GM23338 (cell line): ENCODE measurements at regions not wholly inside any gene's neighbourhood (a gene's known extent, or its start where the extent isn't known, plus 50 kb on each side); places are given as distances from the start of the nearest gene placed in this dataset.
A peak's percentile ranks its signal among the peaks of the same experiment; 100 is the strongest.

Experiments used
- ATAC-seq: fragments of 200-7000 bp; cut with Tn5 transposase; 3 replicates; pipeline ENCODE4 v1.9.1; 2020
- DNase-seq: peaks from one replicate; pipeline ENCODE4 v3.0.0-alpha.2; 2015; ENCODE audit warnings: low spot score
- H2AFZ ChIP-seq: fragments of 200-600 bp; sonication (generic); 2 replicates; pipeline ENCODE4 v1.8.0; 2016; ENCODE audit warnings: antibody characterized with exemption, mild to moderate bottlenecking, moderate library complexity
- H3F3A ChIP-seq: fragments of 200-600 bp; sonication (generic); replicated peaks from 2 replicates; pipeline ENCODE4 v1.8.0; 2017; ENCODE audit warnings: antibody characterized with exemption, mixed run types, low read depth
- H3K27ac ChIP-seq: fragments of 200-600 bp; sonication (generic); 2 replicates; pipeline ENCODE4 v1.6.1; 2016; ENCODE audit warnings: low read depth
- H3K27me3 ChIP-seq: fragments of 200-600 bp; sonication (generic); 2 replicates; pipeline ENCODE4 v1.8.0; 2016; ENCODE audit warnings: mild to moderate bottlenecking, mixed run types, moderate library complexity; ENCODE audit not compliant: insufficient read depth
- H3K36me3 ChIP-seq: fragments of 200-600 bp; sonication (generic); 2 replicates; pipeline ENCODE4 v1.8.0; 2016; ENCODE audit warnings: mild to moderate bottlenecking; ENCODE audit not compliant: insufficient read depth
- H3K4me1 ChIP-seq: fragments of 200-600 bp; sonication (generic); 2 replicates; pipeline ENCODE4 v1.8.0; 2016; ENCODE audit warnings: mild to moderate bottlenecking, moderate library complexity; ENCODE audit not compliant: insufficient read depth
- H3K4me2 ChIP-seq: fragments of 200-600 bp; sonication (generic); 2 replicates; pipeline ENCODE4 v1.7.1; 2017; ENCODE audit warnings: mixed run types
- H3K4me3 ChIP-seq: fragments of 200-600 bp; sonication (generic); 2 replicates; pipeline ENCODE4 v1.6.1; 2016; ENCODE audit warnings: mixed run types
- H3K79me2 ChIP-seq: fragments of 200-600 bp; sonication (generic); replicated peaks from 2 replicates; pipeline ENCODE4 v1.8.0; 2017; ENCODE audit warnings: mild to moderate bottlenecking; ENCODE audit not compliant: insufficient read depth
- H3K9me2 ChIP-seq: fragments of 200-600 bp; sonication (generic); 2 replicates; pipeline ENCODE4 v1.8.0; 2017; ENCODE audit not compliant: insufficient read depth
- H4K20me1 ChIP-seq: fragments of 200-600 bp; sonication (generic); replicated peaks from 2 replicates; pipeline ENCODE4 v1.8.0; 2017; ENCODE audit warnings: mild to moderate bottlenecking; ENCODE audit not compliant: insufficient read depth
- H3K27ac Mint-ChIP-seq: 2 replicates; pipeline ENCODE4 v1.8.0; 2020; ENCODE audit warnings: inconsistent platforms, mild to moderate bottlenecking, moderate library complexity, mixed read lengths
- H3K27me3 Mint-ChIP-seq: 3 replicates; pipeline ENCODE4 v1.8.0; 2022; ENCODE audit warnings: low read depth, mild to moderate bottlenecking, moderate library complexity, mixed read lengths, inconsistent platforms; ENCODE audit not compliant: insufficient read depth, poor library complexity
- H3K36me3 Mint-ChIP-seq: 3 replicates; pipeline ENCODE4 v1.8.0; 2021; ENCODE audit warnings: low read depth, mild to moderate bottlenecking, inconsistent platforms, moderate library complexity, mixed read lengths
- H3K4me1 Mint-ChIP-seq: 3 replicates; pipeline ENCODE4 v1.8.0; 2020; ENCODE audit warnings: mild to moderate bottlenecking, inconsistent platforms, mixed read lengths
- H3K4me3 Mint-ChIP-seq: 3 replicates; pipeline ENCODE4 v1.8.0; 2021; ENCODE audit warnings: moderate library complexity, mild to moderate bottlenecking, inconsistent platforms, mixed read lengths
- H3K9me3 Mint-ChIP-seq: 3 replicates; pipeline ENCODE4 v1.8.0; 2020; ENCODE audit warnings: moderate library complexity, mild to moderate bottlenecking, inconsistent platforms, mixed read lengths
- CREB1 ChIP-seq: fragments of 250-450 bp; sonication (Bioruptor Pico); IDR thresholded peaks from 2 replicates; pipeline ENCODE4 v1.5.0; 2020; ENCODE audit warnings: low read depth, mild to moderate bottlenecking, moderate library complexity
- CTCF ChIP-seq, 2 experiments: fragments of 200-600 bp in 1 of 2; sonication (generic) in 1 of 2; conservative IDR thresholded peaks; 2 replicates each; pipeline versions ENCODE4 v1.5.1 to v1.6.1; 2016 to 2017; ENCODE audit warnings: antibody characterized with exemption in 2 of 2, low read depth in 2 of 2, mild to moderate bottlenecking in 2 of 2, moderate library complexity in 1 of 2
- EZH2 ChIP-seq: fragments of 200-600 bp; sonication (generic); IDR thresholded peaks from one replicate; pipeline ENCODE4 v1.8.0; 2017; ENCODE audit warnings: antibody characterized with exemption, mild to moderate bottlenecking, low read depth; ENCODE audit not compliant: unreplicated experiment
- EZH2phosphoT487 ChIP-seq: fragments of 200-600 bp; sonication (generic); IDR thresholded peaks from one replicate; pipeline ENCODE4 v1.8.1; 2018; ENCODE audit warnings: antibody characterized with exemption; ENCODE audit not compliant: unreplicated experiment
- JUNB ChIP-seq: IDR thresholded peaks from one replicate; pipeline ENCODE4 v1.6.1; 2016; ENCODE audit warnings: antibody characterized with exemption; ENCODE audit not compliant: unreplicated experiment
- NANOG ChIP-seq: IDR thresholded peaks from 2 replicates; pipeline ENCODE4 v1.6.1; 2016; ENCODE audit warnings: antibody characterized with exemption, borderline replicate concordance
- POLR2AphosphoS5 ChIP-seq: IDR thresholded peaks from 2 replicates; pipeline ENCODE4 v1.6.1; 2016; ENCODE audit warnings: antibody characterized with exemption, low read depth
- REST ChIP-seq: IDR thresholded peaks from one replicate; pipeline ENCODE4 v1.6.1; 2018; ENCODE audit warnings: antibody characterized with exemption; ENCODE audit not compliant: unreplicated experiment
- STAT1 ChIP-seq: IDR thresholded peaks from one replicate; pipeline ENCODE4 v1.6.1; 2016; ENCODE audit warnings: antibody characterized with exemption; ENCODE audit not compliant: unreplicated experiment
- ZNF114 ChIP-seq: fragments of 250-450 bp; sonication (Bioruptor Pico); IDR thresholded peaks from 2 replicates; pipeline ENCODE4 v1.5.0; 2020; ENCODE audit warnings: mild to moderate bottlenecking, moderate library complexity
- ZNF331 ChIP-seq: fragments of 250-450 bp; sonication (Bioruptor Pico); IDR thresholded peaks from 2 replicates; pipeline ENCODE4 v1.5.0; 2020; ENCODE audit warnings: low read depth, mild to moderate bottlenecking, moderate library complexity
- ZNF462 ChIP-seq: fragments of 250-450 bp; sonication (Bioruptor Pico); IDR thresholded peaks from 2 replicates; pipeline ENCODE4 v1.5.0; 2020; ENCODE audit warnings: mild to moderate bottlenecking, moderate library complexity

DNA sequence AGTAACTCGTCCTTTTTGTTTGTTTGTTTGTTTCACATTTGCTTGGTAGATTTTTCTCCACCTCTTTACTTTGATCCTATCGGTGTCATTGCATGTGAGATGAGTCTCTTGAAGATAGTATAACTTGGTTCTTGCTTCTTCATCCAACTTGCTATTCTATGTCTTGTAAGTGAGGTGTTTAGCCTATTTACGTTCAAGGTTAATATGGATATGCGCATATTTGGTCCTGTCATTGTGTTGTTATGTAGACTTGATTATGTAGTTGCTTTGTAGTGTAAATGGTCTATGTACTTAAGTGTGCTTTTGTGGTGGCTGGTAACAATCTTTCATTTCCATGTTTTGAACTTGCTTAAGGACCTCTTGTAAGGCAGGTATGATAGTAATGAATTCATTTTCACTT is 192.8 kb upstream of the MAGI2 start:
- H4K20me1 ChIP-seq, result no peaks in the 10 kb centered on the region
- H2AFZ ChIP-seq, result no peak overlapping the region
- TF ChIP-seq NANOG (peak; percentile 42; the same call in 1 of the 2 replicates), ZNF114 (CRISPR knock-in tag) (no peak)
- peaks cover 11% of the 10 kb centered on the region for H3K4me1 ChIP-seq
- H3F3A ChIP-seq, result no peaks in the 10 kb centered on the region
- H3K4me1 Mint-ChIP-seq, result peaks cover 18% of the 10 kb centered on the region
- H3K4me3 ChIP-seq, result no peak overlapping the region
- H3K27me3 ChIP-seq, result peaks cover 29% of the 10 kb centered on the region; the same call in 1 of the 2 replicates
- ATAC-seq (no peak), DNase-seq (peak; percentile 5)
- no peaks in the 10 kb centered on the region for H3K9me2 ChIP-seq
- peaks cover 9% of the 10 kb centered on the region for H3K27me3 Mint-ChIP-seq
- no peak overlapping the region for H3K4me3 Mint-ChIP-seq
- H3K9me3 Mint-ChIP-seq, result no peaks in the 10 kb centered on the region
- no peak overlapping the region for H3K4me2 ChIP-seq
- no peak overlapping the region for H3K27ac ChIP-seq
- no peaks in the 10 kb centered on the region for H3K36me3 ChIP-seq
- H3K27ac Mint-ChIP-seq, result no peak overlapping the region
- no peaks in the 10 kb centered on the region for H3K79me2 ChIP-seq
- H3K36me3 Mint-ChIP-seq, result no peaks in the 10 kb centered on the region

DNA sequence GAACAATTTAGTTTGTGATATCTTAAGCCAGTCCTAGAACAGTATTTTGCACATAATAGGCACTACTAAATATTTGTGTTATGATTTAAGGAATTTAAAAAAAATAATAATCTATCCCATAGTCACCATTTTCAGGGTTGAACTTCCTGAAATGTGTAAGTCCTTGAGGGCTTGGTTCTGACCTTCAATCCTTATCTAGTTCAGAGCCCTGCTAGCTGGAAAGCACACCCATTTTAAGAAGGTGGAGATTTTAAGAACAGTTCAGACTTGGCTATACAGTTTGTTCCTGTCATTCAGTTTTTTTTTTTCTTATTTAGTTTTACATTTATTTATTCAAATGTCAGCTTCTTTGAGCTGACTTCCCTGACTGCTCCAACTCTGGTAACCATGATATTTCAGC is 183.4 kb upstream of the MAGI2 start:
- Mint-ChIP-seq H3K27ac (no peak overlapping the region), H3K36me3 (no peaks in the 10 kb centered on the region), H3K9me3 (no peaks in the 10 kb centered on the region), H3K27me3 (no peaks in the 10 kb centered on the region), H3K4me3 (no peak overlapping the region), H3K4me1 (peaks cover 22% of the 10 kb centered on the region; the same call in 2 of the 3 replicates)
- Histone ChIP-seq H3K36me3 (no peaks in the 10 kb centered on the region), H3K4me1 (peaks cover 13% of the 10 kb centered on the region), H3K4me3 (no peak overlapping the region), H4K20me1 (no peaks in the 10 kb centered on the region), H3K4me2 (no peak overlapping the region), H3K79me2 (no peaks in the 10 kb centered on the region), H2AFZ (no peak overlapping the region), H3K9me2 (no peaks in the 10 kb centered on the region), H3K27me3 (no peaks in the 10 kb centered on the region), H3K27ac (no peak overlapping the region), H3F3A (no peaks in the 10 kb centered on the region)
- DNase-seq (no peak), ATAC-seq (no peak)
- TF ChIP-seq STAT1 (no peak), REST (no peak), NANOG (no peak), JUNB (no peak), CREB1 (CRISPR knock-in tag) (no peak), POLR2AphosphoS5 (no peak), EZH2 (no peak), CTCF (conservative IDR thresholded peaks at IDR 0.05; ENCODE audit: low read depth in 2 of 2) (no peak), ZNF462 (no peak), ZNF114 (CRISPR knock-in tag) (no peak), ZNF331 (no peak), EZH2phosphoT487 (no peak)
